IPS-15b (cell line): ENCODE measurements at regions not wholly inside any gene's neighbourhood (a gene's known extent, or its start where the extent isn't known, plus 50 kb on each side); places are given as distances from the start of the nearest gene placed in this dataset.

ENCODE experiments used
- H3K27me3 ChIP-seq: one replicate; pipeline ENCODE4 v1.6.1; 2013; ENCODE audit warnings: low read length; ENCODE audit not compliant: control insufficient read depth, insufficient read depth
- H3K36me3 ChIP-seq: one replicate; pipeline ENCODE4 v1.6.1; 2013; ENCODE audit warnings: low read length; ENCODE audit not compliant: control insufficient read depth, insufficient read depth
- H3K4me1 ChIP-seq: one replicate; pipeline ENCODE4 v1.6.1; 2013; ENCODE audit warnings: mild to moderate bottlenecking, low read length; ENCODE audit not compliant: control insufficient read depth, insufficient read depth
- H3K4me3 ChIP-seq: one replicate; pipeline ENCODE4 v1.5.1; 2013; ENCODE audit warnings: low read depth, low read length
- H3K9ac ChIP-seq: one replicate; pipeline ENCODE4 v1.6.1; 2013; ENCODE audit warnings: low read depth, mild to moderate bottlenecking, low read length
- H3K9me3 ChIP-seq: one replicate; pipeline ENCODE4 v1.6.1; 2013; ENCODE audit warnings: mild to moderate bottlenecking, low read length; ENCODE audit not compliant: control insufficient read depth, insufficient read depth

- Histone ChIP-seq H3K36me3 (peaks cover 3% of the 10 kb centered on the region), H3K9ac (no peak overlapping the region), H3K4me3 (no peak overlapping the region), H3K4me1 (no peaks in the 10 kb centered on the region), H3K27me3 (no peaks in the 10 kb centered on the region), H3K9me3 (peaks cover 2% of the 10 kb centered on the region)
Observed at GRCh38 chr11:98180921-98181320, 839.8 kb upstream of the CNTN5 start.

GRCh38 chr11:98183034-98183433 lies 837.7 kb upstream of the CNTN5 start:
- H3K9ac ChIP-seq, result no peak overlapping the region
- peaks cover 2% of the 10 kb centered on the region for H3K9me3 ChIP-seq
- no peak overlapping the region for H3K4me3 ChIP-seq
- no peaks in the 10 kb centered on the region for H3K4me1 ChIP-seq
- H3K27me3 ChIP-seq, result no peaks in the 10 kb centered on the region
- peaks cover 3% of the 10 kb centered on the region for H3K36me3 ChIP-seq

GRCh38 chr11:98185245-98185644 lies 835.5 kb upstream of the CNTN5 start:
- Histone ChIP-seq H3K9me3 (peaks cover 2% of the 10 kb centered on the region), H3K9ac (no peak overlapping the region), H3K36me3 (peaks cover 3% of the 10 kb centered on the region), H3K27me3 (no peaks in the 10 kb centered on the region), H3K4me1 (no peaks in the 10 kb centered on the region), H3K4me3 (no peak overlapping the region)

- Histone ChIP-seq H3K36me3 (no peaks in the 10 kb centered on the region), H3K9ac (no peak overlapping the region), H3K9me3 (no peaks in the 10 kb centered on the region), H3K27me3 (no peaks in the 10 kb centered on the region), H3K4me3 (no peak overlapping the region), H3K4me1 (no peaks in the 10 kb centered on the region)
Observed at GRCh38 chr11:98194611-98195010, 826.1 kb upstream of the CNTN5 start.

- Histone ChIP-seq H3K36me3 (no peaks in the 10 kb centered on the region), H3K27me3 (no peaks in the 10 kb centered on the region), H3K9me3 (no peaks in the 10 kb centered on the region), H3K4me3 (no peak overlapping the region), H3K9ac (no peak overlapping the region), H3K4me1 (no peaks in the 10 kb centered on the region)
Observed at GRCh38 chr11:98195300-98195699, 825.4 kb upstream of the CNTN5 start.

- Histone ChIP-seq H3K4me3 (no peak overlapping the region), H3K36me3 (no peaks in the 10 kb centered on the region), H3K27me3 (no peaks in the 10 kb centered on the region), H3K4me1 (no peaks in the 10 kb centered on the region), H3K9me3 (no peaks in the 10 kb centered on the region), H3K9ac (no peak overlapping the region)
Observed at GRCh38 chr11:98207086-98207485, 813.7 kb upstream of the CNTN5 start.

- no peaks in the 10 kb centered on the region for H3K36me3 ChIP-seq
- H3K4me3 ChIP-seq, result no peak overlapping the region
- H3K9ac ChIP-seq, result no peak overlapping the region
- no peaks in the 10 kb centered on the region for H3K4me1 ChIP-seq
- no peaks in the 10 kb centered on the region for H3K9me3 ChIP-seq
- no peaks in the 10 kb centered on the region for H3K27me3 ChIP-seq
Observed at GRCh38 chr11:98227278-98227677, 793.5 kb upstream of the CNTN5 start.

- Histone ChIP-seq H3K27me3 (no peaks in the 10 kb centered on the region), H3K36me3 (no peaks in the 10 kb centered on the region), H3K9ac (no peak overlapping the region), H3K4me1 (no peaks in the 10 kb centered on the region), H3K9me3 (no peaks in the 10 kb centered on the region), H3K4me3 (no peak overlapping the region)
Observed at GRCh38 chr11:98230678-98231077, 790.1 kb upstream of the CNTN5 start.

- no peaks in the 10 kb centered on the region for H3K9me3 ChIP-seq
- H3K4me1 ChIP-seq, result no peaks in the 10 kb centered on the region
- no peak overlapping the region for H3K9ac ChIP-seq
- no peaks in the 10 kb centered on the region for H3K36me3 ChIP-seq
- no peaks in the 10 kb centered on the region for H3K27me3 ChIP-seq
- no peak overlapping the region for H3K4me3 ChIP-seq
Observed at GRCh38 chr11:98234698-98235097, 786.1 kb upstream of the CNTN5 start.

- Histone ChIP-seq H3K9ac (no peak overlapping the region), H3K9me3 (no peaks in the 10 kb centered on the region), H3K4me1 (no peaks in the 10 kb centered on the region), H3K36me3 (no peaks in the 10 kb centered on the region), H3K27me3 (no peaks in the 10 kb centered on the region), H3K4me3 (no peak overlapping the region)
Observed at GRCh38 chr11:98243897-98244296, 776.9 kb upstream of the CNTN5 start.

- H3K4me1 ChIP-seq, result no peaks in the 10 kb centered on the region
- no peak overlapping the region for H3K9ac ChIP-seq
- no peaks in the 10 kb centered on the region for H3K9me3 ChIP-seq
- H3K36me3 ChIP-seq, result no peaks in the 10 kb centered on the region
- no peak overlapping the region for H3K4me3 ChIP-seq
- H3K27me3 ChIP-seq, result no peaks in the 10 kb centered on the region
Observed at GRCh38 chr11:98260983-98261382, 759.8 kb upstream of the CNTN5 start.

- no peaks in the 10 kb centered on the region for H3K9me3 ChIP-seq
- no peaks in the 10 kb centered on the region for H3K27me3 ChIP-seq
- no peaks in the 10 kb centered on the region for H3K4me1 ChIP-seq
- H3K36me3 ChIP-seq, result no peaks in the 10 kb centered on the region
- no peak overlapping the region for H3K4me3 ChIP-seq
- no peak overlapping the region for H3K9ac ChIP-seq
Observed at GRCh38 chr11:98277251-98277912, 743.4 kb upstream of the CNTN5 start.
